T-helper 17 cell (primary cell): ENCODE measurements at regions not wholly inside any gene's neighbourhood (a gene's known extent, or its start where the extent isn't known, plus 50 kb on each side); places are given as distances from the start of the nearest gene placed in this dataset.

Experiments used
- ATAC-seq: fragments of 150-1000 bp; cut with Tn5 transposase; 2 replicates; pipeline ENCODE4 v1.10.0; 2021; ENCODE audit warnings: mild to moderate bottlenecking, moderate library complexity
- DNase-seq, 3 donors: peaks; one replicate each; pipeline versions ENCODE4 v3.0.0 to v3.0.0-alpha.2; 2020 to 2021
- H3K9me3 ChIP-seq: one replicate; pipeline ENCODE4 v1.7.0; 2013; ENCODE audit warnings: low read length, mild to moderate bottlenecking; ENCODE audit not compliant: control insufficient read depth, poor library complexity, severe bottlenecking
- H3K27ac Mint-ChIP-seq: one replicate; pipeline ENCODE4 v1.8.0; 2022; ENCODE audit warnings: mild to moderate bottlenecking, moderate library complexity, mixed read lengths
- H3K27me3 Mint-ChIP-seq: one replicate; pipeline ENCODE4 v1.8.0; 2022; ENCODE audit warnings: mixed read lengths
- H3K36me3 Mint-ChIP-seq: one replicate; pipeline ENCODE4 v1.8.0; 2022; ENCODE audit warnings: low read depth, mixed read lengths
- H3K4me1 Mint-ChIP-seq: one replicate; pipeline ENCODE4 v1.8.0; 2022; ENCODE audit warnings: mild to moderate bottlenecking, mixed read lengths
- H3K4me3 Mint-ChIP-seq: one replicate; pipeline ENCODE4 v1.8.0; 2022; ENCODE audit warnings: mild to moderate bottlenecking, moderate library complexity, mixed read lengths

DNA sequence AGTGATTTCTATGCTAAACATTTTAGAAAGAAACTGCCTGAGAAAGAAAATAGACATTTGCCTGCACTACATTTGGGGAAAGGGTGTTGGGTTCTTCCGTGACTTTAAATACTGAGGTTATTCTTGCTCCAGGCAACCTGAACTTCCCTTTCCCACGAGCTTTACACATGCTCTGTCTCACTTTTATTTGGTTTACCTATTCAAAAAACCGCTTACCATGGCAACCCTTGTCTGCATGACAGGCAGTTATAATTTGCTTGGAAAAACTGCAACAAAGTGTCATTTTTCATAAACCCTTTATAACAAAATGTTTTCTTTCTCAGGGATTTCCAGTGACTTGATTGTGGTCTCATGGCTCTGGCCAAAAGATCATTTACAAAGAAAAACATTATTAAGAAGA lies 416.3 kb upstream of the MEIS2 start:
- no peak for ATAC-seq
- no peaks in the 10 kb centered on the region for H3K4me1 Mint-ChIP-seq

GRCh38 chr15:37517191-37517895 lies 417.0 kb upstream of the MEIS2 start:
- Mint-ChIP-seq H3K27me3 (no peaks in the 10 kb centered on the region), H3K4me3 (no peak overlapping the region), H3K27ac (no peak overlapping the region), H3K36me3 (no peaks in the 10 kb centered on the region), H3K4me1 (no peaks in the 10 kb centered on the region)
- peaks cover 3% of the 10 kb centered on the region for H3K9me3 ChIP-seq
- DNase-seq (no peak), ATAC-seq (no peak)

More for the DNA sequence above, 416.3 kb upstream of the MEIS2 start:
- no peak for DNase-seq
- Mint-ChIP-seq H3K36me3 (no peaks in the 10 kb centered on the region), H3K4me3 (no peak overlapping the region), H3K27ac (no peak overlapping the region), H3K27me3 (no peaks in the 10 kb centered on the region)
- H3K9me3 ChIP-seq: peaks cover 3% of the 10 kb centered on the region

- DNase-seq (no peak), ATAC-seq (no peak)
- no peak overlapping the region for H3K4me3 Mint-ChIP-seq
- no peaks in the 10 kb centered on the region for H3K27me3 Mint-ChIP-seq
- peaks cover 3% of the 10 kb centered on the region for H3K9me3 ChIP-seq
- no peaks in the 10 kb centered on the region for H3K36me3 Mint-ChIP-seq
- H3K4me1 Mint-ChIP-seq: no peaks in the 10 kb centered on the region
- H3K27ac Mint-ChIP-seq: no peak overlapping the region
These were observed 416.0 kb upstream of the TMCO5A start for GRCh38 chr15:37518436-37518835.

- DNase-seq (no peak), ATAC-seq (no peak)
- peaks cover 3% of the 10 kb centered on the region for H3K9me3 ChIP-seq
- no peak overlapping the region for H3K27ac Mint-ChIP-seq
- H3K4me1 Mint-ChIP-seq: no peaks in the 10 kb centered on the region
- H3K27me3 Mint-ChIP-seq: no peaks in the 10 kb centered on the region
- no peaks in the 10 kb centered on the region for H3K36me3 Mint-ChIP-seq
- no peak overlapping the region for H3K4me3 Mint-ChIP-seq
These were observed 414.4 kb upstream of the TMCO5A start for GRCh38 chr15:37520026-37520425.

- H3K27ac Mint-ChIP-seq: no peak overlapping the region
- DNase-seq (no peak), ATAC-seq (no peak)
- H3K4me1 Mint-ChIP-seq: no peaks in the 10 kb centered on the region
- H3K4me3 Mint-ChIP-seq: no peak overlapping the region
- H3K36me3 Mint-ChIP-seq: no peaks in the 10 kb centered on the region
- H3K9me3 ChIP-seq: peaks cover 1% of the 10 kb centered on the region
- no peaks in the 10 kb centered on the region for H3K27me3 Mint-ChIP-seq
These were observed 413.6 kb upstream of the TMCO5A start for GRCh38 chr15:37520882-37521281.

- Mint-ChIP-seq H3K27ac (no peak overlapping the region), H3K36me3 (no peaks in the 10 kb centered on the region), H3K4me3 (no peak overlapping the region), H3K27me3 (no peaks in the 10 kb centered on the region), H3K4me1 (no peaks in the 10 kb centered on the region)
- DNase-seq: no peak
- H3K9me3 ChIP-seq: no peaks in the 10 kb centered on the region
- no peak for ATAC-seq
These were observed 409.8 kb upstream of the TMCO5A start for GRCh38 chr15:37524601-37525000.

DNA sequence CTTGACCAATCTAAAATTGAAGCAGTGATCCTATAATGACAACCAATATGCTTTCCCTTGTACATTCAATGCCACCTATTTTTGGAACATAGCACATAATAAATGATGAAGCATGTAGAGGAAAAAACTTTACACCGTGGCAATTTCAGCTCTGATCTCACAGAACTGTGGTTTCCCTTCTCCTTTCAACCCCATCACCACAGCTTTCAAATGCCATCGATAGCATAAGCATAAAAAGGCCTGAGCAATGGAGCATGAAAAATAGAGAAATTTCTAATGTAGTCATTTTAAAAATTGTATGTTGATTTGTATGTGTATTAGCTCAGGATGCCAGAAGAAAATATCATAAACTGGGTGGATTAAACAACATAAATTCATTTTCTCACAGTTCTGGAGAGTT lies 406.0 kb upstream of the TMCO5A start:
- H3K4me3 Mint-ChIP-seq: no peak overlapping the region
- H3K9me3 ChIP-seq: no peaks in the 10 kb centered on the region
- H3K27ac Mint-ChIP-seq: no peak overlapping the region
- H3K4me1 Mint-ChIP-seq: no peaks in the 10 kb centered on the region
- ATAC-seq: no peak
- DNase-seq: no peak
- no peaks in the 10 kb centered on the region for H3K36me3 Mint-ChIP-seq
- no peaks in the 10 kb centered on the region for H3K27me3 Mint-ChIP-seq

- Mint-ChIP-seq H3K36me3 (no peaks in the 10 kb centered on the region), H3K4me1 (no peaks in the 10 kb centered on the region), H3K27me3 (no peaks in the 10 kb centered on the region), H3K4me3 (no peak overlapping the region), H3K27ac (no peak overlapping the region)
- no peak for DNase-seq
- H3K9me3 ChIP-seq: peaks cover 2% of the 10 kb centered on the region
- no peak for ATAC-seq
These were observed 397.4 kb upstream of the TMCO5A start for GRCh38 chr15:37536967-37537605.

DNA sequence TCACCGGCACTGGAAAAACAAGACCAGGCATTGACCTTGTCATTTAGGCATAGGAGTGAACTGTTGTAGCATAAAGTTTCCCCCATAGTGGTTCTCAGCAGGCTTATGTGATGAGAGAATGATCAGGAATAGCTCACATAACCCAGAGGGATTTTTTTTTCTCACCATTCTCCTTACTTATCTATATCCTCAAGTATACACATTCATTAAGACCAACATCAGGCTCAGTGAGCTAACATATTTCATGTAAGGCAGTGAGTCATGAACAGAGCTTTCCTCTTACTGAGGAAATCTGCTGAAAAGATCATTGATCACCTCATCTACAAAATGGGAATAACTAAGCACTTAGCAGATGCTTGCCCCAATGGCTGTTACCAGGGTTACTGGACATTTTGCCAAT lies 396.6 kb upstream of the TMCO5A start:
- no peak overlapping the region for H3K4me3 Mint-ChIP-seq
- no peaks in the 10 kb centered on the region for H3K4me1 Mint-ChIP-seq
- DNase-seq: no peak
- peaks cover 2% of the 10 kb centered on the region for H3K9me3 ChIP-seq
- no peaks in the 10 kb centered on the region for H3K36me3 Mint-ChIP-seq
- ATAC-seq: no peak
- H3K27ac Mint-ChIP-seq: no peak overlapping the region
- H3K27me3 Mint-ChIP-seq: no peaks in the 10 kb centered on the region

GRCh38 chr15:37548116-37548515 lies 386.3 kb upstream of the TMCO5A start:
- DNase-seq: no peak
- Mint-ChIP-seq H3K4me3 (no peak overlapping the region), H3K36me3 (no peaks in the 10 kb centered on the region), H3K27ac (no peak overlapping the region), H3K27me3 (no peaks in the 10 kb centered on the region), H3K4me1 (no peaks in the 10 kb centered on the region)
- H3K9me3 ChIP-seq: no peaks in the 10 kb centered on the region
- ATAC-seq: no peak

DNA sequence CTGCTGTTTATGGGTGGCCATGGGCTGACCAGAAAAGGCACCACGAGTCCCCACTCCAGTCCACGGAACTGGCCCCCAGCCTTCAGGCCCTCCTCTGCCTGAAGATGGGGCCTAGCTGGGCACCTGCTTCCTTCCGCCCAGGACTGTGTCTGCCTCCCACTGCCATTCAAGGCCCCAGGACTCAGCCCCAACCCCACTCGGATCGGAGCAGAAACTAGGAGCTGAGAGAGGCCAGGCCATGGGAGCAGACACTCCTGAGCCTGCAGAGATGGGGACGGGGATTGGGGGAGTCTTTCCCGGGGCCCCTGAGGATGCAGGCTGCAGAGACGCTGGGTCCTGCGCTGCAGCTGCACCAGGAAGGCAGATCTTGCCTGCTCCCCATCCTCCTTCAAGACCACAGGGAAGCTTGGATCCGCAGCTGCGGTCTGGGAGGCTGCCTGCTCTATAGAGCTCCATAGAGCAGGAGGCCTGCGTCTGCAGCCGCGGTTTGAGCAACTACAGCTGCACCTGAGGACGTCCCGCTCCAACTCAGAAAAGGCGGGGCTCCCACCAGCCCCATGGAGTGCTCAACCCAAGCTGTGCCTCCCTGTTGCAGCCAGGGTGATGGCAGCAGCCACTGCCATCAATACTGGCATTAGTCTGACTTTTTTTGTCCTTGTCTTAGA lies 383.9 kb upstream of the TMCO5A start:
- Mint-ChIP-seq H3K4me3 (no peak overlapping the region), H3K27me3 (no peaks in the 10 kb centered on the region), H3K36me3 (no peaks in the 10 kb centered on the region), H3K4me1 (no peaks in the 10 kb centered on the region), H3K27ac (no peak overlapping the region)
- ATAC-seq (no peak), DNase-seq (no peak)
- no peaks in the 10 kb centered on the region for H3K9me3 ChIP-seq

GRCh38 chr15:37572401-37572800 lies 362.0 kb upstream of the TMCO5A start:
- ATAC-seq (no peak), DNase-seq (no peak)
- no peaks in the 10 kb centered on the region for H3K9me3 ChIP-seq
- H3K27me3 Mint-ChIP-seq: no peaks in the 10 kb centered on the region
- no peaks in the 10 kb centered on the region for H3K4me1 Mint-ChIP-seq
- no peak overlapping the region for H3K27ac Mint-ChIP-seq
- H3K4me3 Mint-ChIP-seq: no peak overlapping the region
- H3K36me3 Mint-ChIP-seq: no peaks in the 10 kb centered on the region

DNA sequence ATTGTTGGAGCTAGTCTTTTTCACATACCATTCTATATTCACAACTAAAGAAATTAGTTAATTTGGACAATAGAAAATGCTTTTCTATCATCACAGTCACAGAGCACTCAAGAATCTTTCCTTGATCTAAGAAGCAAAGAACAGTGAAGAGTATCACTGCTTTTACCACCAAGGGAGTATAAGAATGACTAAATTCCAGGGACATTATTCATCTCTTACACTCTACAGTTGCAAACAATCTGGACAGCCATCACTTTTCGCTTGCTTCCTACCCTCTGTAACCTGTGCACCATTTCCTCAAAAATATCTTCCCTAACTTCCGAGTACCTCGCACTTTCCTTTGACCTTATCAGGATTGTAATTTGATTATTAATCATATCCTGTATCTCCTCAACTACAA lies 359.5 kb upstream of the TMCO5A start:
- ATAC-seq: no peak
- no peaks in the 10 kb centered on the region for H3K36me3 Mint-ChIP-seq
- no peaks in the 10 kb centered on the region for H3K9me3 ChIP-seq
- no peaks in the 10 kb centered on the region for H3K27me3 Mint-ChIP-seq
- DNase-seq: no peak
- H3K4me3 Mint-ChIP-seq: no peak overlapping the region
- H3K4me1 Mint-ChIP-seq: no peaks in the 10 kb centered on the region
- no peak overlapping the region for H3K27ac Mint-ChIP-seq

DNA sequence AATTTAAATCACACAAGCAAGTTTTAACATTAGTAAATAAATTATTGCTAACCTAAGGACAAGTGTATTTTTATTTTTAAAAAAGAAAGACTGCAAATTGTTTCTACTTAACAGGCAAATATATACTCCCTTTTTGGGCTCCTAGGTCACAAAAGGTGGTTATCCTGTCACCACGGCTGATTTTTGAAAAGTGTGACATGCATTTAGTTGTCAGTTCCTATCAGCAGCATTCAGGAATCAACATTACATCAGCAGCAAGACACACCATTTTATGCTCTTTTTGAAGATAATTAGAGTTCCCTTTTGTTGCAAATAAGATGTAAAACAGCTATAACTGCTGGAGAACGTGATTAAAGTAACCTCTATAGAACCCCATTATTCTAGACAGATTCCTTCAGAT lies 357.5 kb upstream of the TMCO5A start:
- H3K27ac Mint-ChIP-seq: no peak overlapping the region
- H3K9me3 ChIP-seq: no peaks in the 10 kb centered on the region
- H3K36me3 Mint-ChIP-seq: no peaks in the 10 kb centered on the region
- no peak overlapping the region for H3K4me3 Mint-ChIP-seq
- no peaks in the 10 kb centered on the region for H3K27me3 Mint-ChIP-seq
- DNase-seq: no peak
- no peak for ATAC-seq
- H3K4me1 Mint-ChIP-seq: no peaks in the 10 kb centered on the region
